ENCODE measurements at regions not wholly inside any gene's neighbourhood (a gene's known extent, or its start where the extent isn't known, plus 50 kb on each side); places are given as distances from the start of the nearest gene placed in this dataset.

DNA sequence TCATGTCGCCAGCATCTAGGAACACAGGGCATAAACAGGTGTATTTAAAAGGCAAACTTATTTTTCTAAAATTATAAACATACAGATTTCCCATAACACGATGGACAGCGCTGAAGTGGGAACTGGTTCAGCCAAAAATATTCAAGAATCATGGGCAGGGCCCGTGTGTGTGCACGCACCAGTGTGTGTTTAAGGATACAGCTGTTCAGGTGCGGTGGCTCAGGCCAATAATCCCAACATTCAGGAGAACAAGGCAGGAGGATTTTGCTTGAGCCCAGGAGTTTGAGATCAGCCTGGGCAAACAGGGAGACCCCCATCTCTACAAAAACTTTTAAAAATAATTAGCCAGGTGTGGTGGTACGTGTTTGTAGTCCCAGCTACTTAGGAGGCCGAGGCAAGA is 288.6 kb upstream of the HDAC4 start:
- no peak overlapping the region for H3K27ac ChIP-seq (ENCODE audit: extremely low read depth, low read depth, low read length)
- ChIA-PET CTCF (interaction anchor here (0.6 to 1.1 kb wide), 3 partner anchors 16 to 653 kb away, joined by 3 to 4 read pairs (median 3); no protein-coding TSS in a partner anchor), POLR2A (no interaction called here)
- no peaks in the 10 kb centered on the region for H3K9me3 ChIP-seq (ENCODE audit: control insufficient read depth, insufficient read depth, low read depth, low read length)
- TF ChIP-seq ZNF664 (tag by site-specific recombination; IDR thresholded peaks at IDR 0.05) = no peak
- no peak for TF ChIP-seq ZNF792 (tag by site-specific recombination; IDR thresholded peaks at IDR 0.05)
- TF ChIP-seq ZNF548 (tag by site-specific recombination; IDR thresholded peaks at IDR 0.05) = no peak
- TF ChIP-seq ZFP41 (tag by site-specific recombination; IDR thresholded peaks at IDR 0.05; ENCODE audit: borderline replicate concordance) = no peak
- TF ChIP-seq ZNF266 (tag by site-specific recombination; IDR thresholded peaks at IDR 0.05; ENCODE audit: low read depth) = no peak
- no peaks in the 10 kb centered on the region for H3K4me1 ChIP-seq (ENCODE audit: control insufficient read depth, insufficient read depth, low read length)
- H3K36me3 ChIP-seq (ENCODE audit: control insufficient read depth in 2 of 2, insufficient read depth in 1 of 2, low read length in 2 of 2) = no peaks in the 10 kb centered on the region
- H3K4me3 ChIP-seq (ENCODE audit: low read depth, low read length) = no peak overlapping the region

DNA sequence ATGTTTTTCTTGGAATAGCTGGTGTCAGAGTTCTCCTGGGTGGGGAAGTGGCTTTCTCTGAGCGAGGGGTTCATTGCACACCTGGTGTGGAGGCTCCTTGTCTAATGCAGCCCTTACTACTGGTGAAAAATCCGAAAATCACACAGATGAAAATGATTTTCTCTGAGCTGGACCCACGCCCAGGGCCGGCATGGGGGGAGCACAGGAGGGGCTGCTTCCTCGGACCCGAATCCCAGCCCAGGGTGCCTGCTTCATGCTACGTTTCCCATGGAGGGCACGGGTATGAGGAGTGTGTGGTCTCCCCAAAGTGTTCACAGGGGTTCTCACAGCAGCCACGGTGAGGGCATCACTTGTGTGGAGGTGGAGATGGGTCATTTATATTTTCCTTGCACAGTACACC is 288.0 kb upstream of the HDAC4 start:
- H3K36me3 ChIP-seq (ENCODE audit: control insufficient read depth in 2 of 2, insufficient read depth in 1 of 2, low read length in 2 of 2) = no peaks in the 10 kb centered on the region
- no peak overlapping the region for H3K27ac ChIP-seq (ENCODE audit: extremely low read depth, low read depth, low read length)
- TF ChIP-seq ZNF146 (tag by site-specific recombination; IDR thresholded peaks at IDR 0.05) (no peak), KLF9 (tag by site-specific recombination; IDR thresholded peaks at IDR 0.05; ENCODE audit: low read depth) (no peak), ZNF18 (tag by site-specific recombination; IDR thresholded peaks at IDR 0.05) (no peak), ZNF169 (tag by site-specific recombination; IDR thresholded peaks at IDR 0.05) (no peak), ZNF776 (tag by site-specific recombination; IDR thresholded peaks at IDR 0.05; ENCODE audit: borderline replicate concordance) (no peak), ZNF548 (tag by site-specific recombination; IDR thresholded peaks at IDR 0.05) (no peak), OVOL3 (tag by site-specific recombination; IDR thresholded peaks at IDR 0.05) (no peak), ZNF785 (tag by site-specific recombination; IDR thresholded peaks at IDR 0.05) (no peak), ZBTB48 (tag by site-specific recombination; IDR thresholded peaks at IDR 0.05) (no peak), ZBTB8A (tag by site-specific recombination; IDR thresholded peaks at IDR 0.05) (no peak), ZNF138 (tag by site-specific recombination; IDR thresholded peaks at IDR 0.05; ENCODE audit: borderline replicate concordance) (no peak), ZBTB20 (tag by site-specific recombination; IDR thresholded peaks at IDR 0.05) (no peak), REPIN1 (tag by site-specific recombination; IDR thresholded peaks at IDR 0.05; ENCODE audit: low read depth) (no peak)
- TF ChIP-seq, protein P1, sequence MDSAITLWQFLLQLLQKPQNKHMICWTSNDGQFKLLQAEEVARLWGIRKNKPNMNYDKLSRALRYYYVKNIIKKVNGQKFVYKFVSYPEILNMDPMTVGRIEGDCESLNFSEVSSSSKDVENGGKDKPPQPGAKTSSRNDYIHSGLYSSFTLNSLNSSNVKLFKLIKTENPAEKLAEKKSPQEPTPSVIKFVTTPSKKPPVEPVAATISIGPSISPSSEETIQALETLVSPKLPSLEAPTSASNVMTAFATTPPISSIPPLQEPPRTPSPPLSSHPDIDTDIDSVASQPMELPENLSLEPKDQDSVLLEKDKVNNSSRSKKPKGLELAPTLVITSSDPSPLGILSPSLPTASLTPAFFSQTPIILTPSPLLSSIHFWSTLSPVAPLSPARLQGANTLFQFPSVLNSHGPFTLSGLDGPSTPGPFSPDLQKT (IDR thresholded peaks at IDR 0.05; ENCODE audit: borderline replicate concordance, low read depth, low read length) = no peak
- H3K4me1 ChIP-seq (ENCODE audit: control insufficient read depth, insufficient read depth, low read length) = no peaks in the 10 kb centered on the region
- no peak overlapping the region for H3K4me3 ChIP-seq (ENCODE audit: low read depth, low read length)
- POLR2A ChIA-PET = no interaction called here
- no peaks in the 10 kb centered on the region for H3K9me3 ChIP-seq (ENCODE audit: control insufficient read depth, insufficient read depth, low read depth, low read length)
- CTCF ChIA-PET = interaction anchor here (0.6 to 1.3 kb wide), 4 partner anchors 17 to 490 kb away, joined by 3 to 4 read pairs (median 4); no protein-coding TSS in a partner anchor

DNA sequence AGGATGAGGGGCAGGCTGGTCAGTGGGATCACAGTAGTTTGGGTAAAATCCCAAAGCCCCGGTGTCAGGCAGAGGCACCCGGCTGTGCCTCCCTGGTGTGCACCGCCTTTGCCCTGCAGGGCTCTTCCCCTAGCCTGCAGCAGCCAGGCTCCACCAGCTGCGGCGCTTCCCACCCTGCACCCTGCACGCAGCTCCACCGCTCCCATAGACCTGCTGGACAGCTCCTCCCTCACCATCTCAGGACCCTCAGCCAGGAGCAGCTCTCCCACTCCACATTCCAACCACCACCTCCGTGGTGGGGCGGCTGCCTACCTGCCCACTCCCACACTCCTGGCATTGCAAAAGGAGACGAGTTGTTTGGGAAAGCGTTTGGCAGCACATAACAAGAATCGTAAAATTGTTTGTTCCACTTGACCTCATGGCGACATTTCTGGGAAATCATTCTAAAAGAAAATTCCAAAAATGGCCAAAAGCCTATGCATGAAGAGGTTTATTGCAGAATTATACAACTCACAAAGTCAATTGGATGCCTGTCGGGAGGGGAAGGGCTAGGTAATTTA is 287.4 kb upstream of the HDAC4 start:
- CTCF ChIA-PET = interaction anchor here (0.5 to 1.3 kb wide), 8 partner anchors 9 to 304 kb away, joined by 3 to 4 read pairs (median 4); no protein-coding TSS in a partner anchor
- H3K9me3 ChIP-seq (ENCODE audit: control insufficient read depth, insufficient read depth, low read depth, low read length) = no peaks in the 10 kb centered on the region
- H3K4me1 ChIP-seq (ENCODE audit: control insufficient read depth, insufficient read depth, low read length) = no peaks in the 10 kb centered on the region
- POLR2A ChIA-PET = no interaction called here
- H3K36me3 ChIP-seq (ENCODE audit: control insufficient read depth in 2 of 2, insufficient read depth in 1 of 2, low read length in 2 of 2) = no peaks in the 10 kb centered on the region
- no peak overlapping the region for H3K4me3 ChIP-seq (ENCODE audit: low read depth, low read length)
- no peak overlapping the region for H3K27ac ChIP-seq (ENCODE audit: extremely low read depth, low read depth, low read length)
- no peak for TF ChIP-seq KLF7 (tag by site-specific recombination; IDR thresholded peaks at IDR 0.05; ENCODE audit: borderline replicate concordance)
- peak; percentile 90 for TF ChIP-seq ZFHX2 (tag by site-specific recombination; conservative IDR thresholded peaks at IDR 0.05)
- no peak for TF ChIP-seq ZNF398 (tag by site-specific recombination; IDR thresholded peaks at IDR 0.05)
- TF ChIP-seq, protein P2, sequence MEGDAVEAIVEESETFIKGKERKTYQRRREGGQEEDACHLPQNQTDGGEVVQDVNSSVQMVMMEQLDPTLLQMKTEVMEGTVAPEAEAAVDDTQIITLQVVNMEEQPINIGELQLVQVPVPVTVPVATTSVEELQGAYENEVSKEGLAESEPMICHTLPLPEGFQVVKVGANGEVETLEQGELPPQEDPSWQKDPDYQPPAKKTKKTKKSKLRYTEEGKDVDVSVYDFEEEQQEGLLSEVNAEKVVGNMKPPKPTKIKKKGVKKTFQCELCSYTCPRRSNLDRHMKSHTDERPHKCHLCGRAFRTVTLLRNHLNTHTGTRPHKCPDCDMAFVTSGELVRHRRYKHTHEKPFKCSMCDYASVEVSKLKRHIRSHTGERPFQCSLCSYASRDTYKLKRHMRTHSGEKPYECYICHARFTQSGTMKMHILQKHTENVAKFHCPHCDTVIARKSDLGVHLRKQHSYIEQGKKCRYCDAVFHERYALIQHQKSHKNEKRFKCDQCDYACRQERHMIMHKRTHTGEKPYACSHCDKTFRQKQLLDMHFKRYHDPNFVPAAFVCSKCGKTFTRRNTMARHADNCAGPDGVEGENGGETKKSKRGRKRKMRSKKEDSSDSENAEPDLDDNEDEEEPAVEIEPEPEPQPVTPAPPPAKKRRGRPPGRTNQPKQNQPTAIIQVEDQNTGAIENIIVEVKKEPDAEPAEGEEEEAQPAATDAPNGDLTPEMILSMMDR (tag by site-specific recombination; IDR thresholded peaks at IDR 0.05) = peak; percentile 57
- TF ChIP-seq ZNF341 (tag by site-specific recombination; IDR thresholded peaks at IDR 0.05; ENCODE audit: low read depth) = peak; percentile 62
- no peak for TF ChIP-seq ZNF239 (tag by site-specific recombination; IDR thresholded peaks at IDR 0.05)
- TF ChIP-seq FEZF1 (tag by site-specific recombination; IDR thresholded peaks at IDR 0.05) = no peak
- no peak for TF ChIP-seq MEIS1 (CRISPR knock-in tag; IDR thresholded peaks at IDR 0.05; ENCODE audit: borderline replicate concordance)
- no peak for TF ChIP-seq ZNF596 (tag by site-specific recombination; IDR thresholded peaks at IDR 0.05)

Measured in HEK293 (cell line).